Astrocyte of the cerebellum (primary cell): ENCODE measurements at regions not wholly inside any gene's neighbourhood (a gene's known extent, or its start where the extent isn't known, plus 50 kb on each side); places are given as distances from the start of the nearest gene placed in this dataset.

Experiments
- DNase-seq: peaks from one replicate; pipeline ENCODE4 v3.0.0-alpha.2; 2011; ENCODE audit warnings: low read depth
- H3K4me3 ChIP-seq: 2 replicates; pipeline ENCODE4 v1.5.1; 2011; ENCODE audit warnings: mild to moderate bottlenecking, low read depth, low read length, moderate library complexity
- CTCF ChIP-seq: IDR thresholded peaks from 2 replicates; pipeline ENCODE4 v1.5.1; 2012; ENCODE audit warnings: low read length, low read depth, moderate library complexity, mild to moderate bottlenecking; ENCODE audit errors: missing control alignments
- in situ Hi-C: cut with HindIII; loops from 2 replicates; pipeline ENCODE4 v1.10.0; 2017; ENCODE audit warnings: low sequenced_read_pairs

- no peak for TF ChIP-seq CTCF
- in situ Hi-C loops, result no loop called here
- H3K4me3 ChIP-seq, result no peak overlapping the region
- DNase-seq, result no peak
Measured at GRCh38 chr1:222865718-222866117, 50.9 kb downstream of the DISP1 start.

- DNase-seq, result no peak
- no peak overlapping the region for H3K4me3 ChIP-seq
- TF ChIP-seq CTCF, result no peak
- in situ Hi-C loops, result no loop called here
Measured at GRCh38 chr1:222867316-222867715, 52.5 kb downstream of the DISP1 start.

DNA sequence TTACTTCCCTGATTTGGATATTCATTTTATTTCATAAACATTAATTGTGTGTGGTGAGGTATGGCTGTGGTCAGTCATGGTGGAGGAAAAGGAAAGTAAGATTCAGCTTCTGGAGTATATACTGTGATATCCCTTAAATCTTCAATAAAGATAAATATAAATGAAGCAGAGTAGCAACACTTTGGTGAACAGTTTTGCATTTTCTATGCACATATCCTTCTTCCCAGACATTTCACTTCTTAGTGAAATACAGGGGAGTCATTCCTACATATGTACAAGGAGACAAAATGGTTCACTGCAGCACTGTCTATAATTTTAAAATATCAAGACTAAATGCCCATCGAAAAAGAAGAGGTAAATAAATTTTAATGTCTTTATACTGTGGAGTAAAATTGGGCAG, 61.3 kb downstream of the DISP1 start:
- TF ChIP-seq CTCF, result no peak
- in situ Hi-C loops, result no loop called here
- H3K4me3 ChIP-seq, result no peak overlapping the region

DNA sequence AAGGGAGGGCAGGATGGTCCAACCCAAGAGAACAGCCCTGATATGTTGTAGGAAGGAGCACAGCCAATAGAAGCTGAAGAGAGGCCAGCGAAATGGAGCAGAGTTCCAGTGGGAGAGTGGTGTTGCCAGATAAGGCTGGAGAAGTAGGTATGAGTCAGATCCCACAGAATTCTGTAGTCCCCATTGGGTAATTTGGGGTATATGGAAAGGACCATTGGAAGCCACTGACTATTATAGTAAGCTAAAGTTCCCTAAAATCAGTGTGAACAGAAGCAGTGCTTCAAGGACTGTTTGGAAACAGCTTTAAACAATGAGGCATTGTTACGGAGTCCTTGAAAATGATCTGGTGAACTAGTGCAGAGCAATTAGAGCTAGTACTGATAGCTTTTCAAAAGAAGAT, 63.0 kb downstream of the DISP1 start:
- in situ Hi-C loops, result no loop called here
- TF ChIP-seq CTCF, result no peak
- no peak overlapping the region for H3K4me3 ChIP-seq
- no peak for DNase-seq

More for the DNA sequence above, 61.3 kb downstream of the DISP1 start:
- no peak for DNase-seq

GRCh38 chr1:222880587-222880986, 65.7 kb downstream of the DISP1 start:
- DNase-seq, result peak; percentile 8
- TF ChIP-seq CTCF, result no peak
- in situ Hi-C loops, result no loop called here

GRCh38 chr1:222886194-222886854, 71.5 kb downstream of the DISP1 start:
- no peak for TF ChIP-seq CTCF
- in situ Hi-C loops, result no loop called here
- H3K4me3 ChIP-seq, result no peak overlapping the region
- DNase-seq, result no peak

More at GRCh38 chr1:222880587-222880986, 65.7 kb downstream of the DISP1 start:
- H3K4me3 ChIP-seq, result no peak overlapping the region
